ENCODE measurements at regions not wholly inside any gene's neighbourhood (a gene's known extent, or its start where the extent isn't known, plus 50 kb on each side); places are given as distances from the start of the nearest gene placed in this dataset.

- Histone ChIP-seq H3K4me3 (no peak overlapping the region), H3K4me1 (no peaks in the 10 kb centered on the region), H3K27me3 (no peaks in the 10 kb centered on the region), H3K9me3 (no peaks in the 10 kb centered on the region), H3K27ac (no peak overlapping the region), H3K36me3 (no peaks in the 10 kb centered on the region)
- intact Hi-C loops (cut with DNase I), result no loop called here
- no peak for DNase-seq
- no peak for ATAC-seq
- TF ChIP-seq CTCF (IDR thresholded peaks at IDR 0.05), result no peak
Observed at GRCh38 chr14:53236708-53237107, 83.6 kb upstream of the DDHD1 start.

GRCh38 chr14:53231171-53231570 lies 78.0 kb upstream of the DDHD1 start:
- H3K4me1 ChIP-seq, result no peaks in the 10 kb centered on the region
- no peaks in the 10 kb centered on the region for H3K9me3 ChIP-seq
- DNase-seq (no peak), ATAC-seq (no peak)
- H3K27ac ChIP-seq, result no peak overlapping the region
- no peaks in the 10 kb centered on the region for H3K27me3 ChIP-seq
- intact Hi-C loops (cut with DNase I), result no loop called here
- TF ChIP-seq CTCF (IDR thresholded peaks at IDR 0.05), result no peak
- no peaks in the 10 kb centered on the region for H3K36me3 ChIP-seq
- H3K4me3 ChIP-seq, result no peak overlapping the region

DNA sequence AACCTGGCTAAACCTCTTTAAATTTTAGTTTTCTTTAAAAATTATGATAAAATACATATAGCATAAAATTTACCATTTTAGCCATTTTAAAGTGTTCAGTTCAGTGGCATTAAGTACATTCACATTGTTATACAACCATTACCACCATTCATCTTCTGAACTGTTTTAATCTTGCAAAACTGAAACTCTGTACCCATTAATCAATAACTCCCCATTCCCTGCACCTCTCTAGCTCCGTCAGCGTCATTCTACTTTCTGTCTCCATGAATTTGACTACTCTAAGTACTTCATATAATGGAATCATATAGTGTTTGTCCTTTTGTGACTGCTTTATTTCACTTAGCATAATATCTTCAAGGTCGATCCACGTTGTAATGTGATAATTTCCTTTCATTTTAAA lies 75.8 kb upstream of the DDHD1 start:
- no peak for TF ChIP-seq CTCF (IDR thresholded peaks at IDR 0.05)
- H3K9me3 ChIP-seq, result peaks cover 0 to 11% of the 10 kb centered on the region in 2 donors
- no peak overlapping the region for H3K27ac ChIP-seq
- no peak overlapping the region for H3K4me3 ChIP-seq
- no peak for ATAC-seq
- intact Hi-C loops (cut with DNase I), result no loop called here
- no peaks in the 10 kb centered on the region for H3K36me3 ChIP-seq
- H3K27me3 ChIP-seq, result no peaks in the 10 kb centered on the region
- DNase-seq, result no peak
- no peaks in the 10 kb centered on the region for H3K4me1 ChIP-seq

GRCh38 chr14:53227154-53227718 lies 74.1 kb upstream of the DDHD1 start:
- ATAC-seq (no peak), DNase-seq (no peak)
- H3K27me3 ChIP-seq, result no peaks in the 10 kb centered on the region
- H3K4me1 ChIP-seq, result no peaks in the 10 kb centered on the region
- intact Hi-C loops (cut with DNase I), result no loop called here
- H3K36me3 ChIP-seq, result no peaks in the 10 kb centered on the region
- peaks cover 0 to 11% of the 10 kb centered on the region in 2 donors for H3K9me3 ChIP-seq
- H3K4me3 ChIP-seq, result no peak overlapping the region
- H3K27ac ChIP-seq, result no peak overlapping the region
- TF ChIP-seq CTCF (IDR thresholded peaks at IDR 0.05), result no peak

DNA sequence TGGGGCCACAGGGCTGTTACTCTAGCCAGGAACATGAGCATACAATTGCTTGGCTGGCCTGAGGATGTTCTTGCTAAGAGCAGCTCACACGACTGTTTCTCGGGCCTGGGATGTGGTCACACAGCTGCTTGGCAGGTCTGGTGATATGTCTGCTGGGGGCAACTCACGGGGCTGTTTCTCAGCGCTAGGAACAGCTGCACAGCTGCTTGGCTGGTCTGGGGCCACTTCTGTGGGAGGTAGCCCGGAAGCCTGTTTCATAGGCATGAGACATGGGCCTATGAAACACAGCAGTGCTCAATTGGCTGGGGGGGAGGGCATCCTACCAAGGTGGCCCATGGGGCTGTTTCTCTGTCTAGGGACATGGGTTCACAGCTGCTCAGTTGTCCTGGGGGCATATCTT lies 73.4 kb upstream of the DDHD1 start:
- ATAC-seq (no peak), DNase-seq (no peak)
- Histone ChIP-seq H3K27me3 (no peaks in the 10 kb centered on the region), H3K27ac (no peak overlapping the region), H3K4me3 (no peak overlapping the region), H3K4me1 (no peaks in the 10 kb centered on the region), H3K36me3 (no peaks in the 10 kb centered on the region), H3K9me3 (peaks cover 0 to 11% of the 10 kb centered on the region in 2 donors)
- intact Hi-C loops (cut with DNase I), result no loop called here
- no peak for TF ChIP-seq CTCF (IDR thresholded peaks at IDR 0.05)

All from left lung (tissue), 4 donors.